ENCODE measurements at regions not wholly inside any gene's neighbourhood (a gene's known extent, or its start where the extent isn't known, plus 50 kb on each side); places are given as distances from the start of the nearest gene placed in this dataset.

GRCh38 chr13:108573455-108573854, 56.0 kb upstream of the MYO16 start:
- DNase-seq (ENCODE audit: low spot score in 2 of 2): no peak
- no peaks in the 10 kb centered on the region for H3K27me3 ChIP-seq
- H3K36me3 ChIP-seq: no peaks in the 10 kb centered on the region
- H3K27ac ChIP-seq: no peak overlapping the region
- no peak for TF ChIP-seq CTCF (IDR thresholded peaks at IDR 0.05)
- no peaks in the 10 kb centered on the region for H3K9me3 ChIP-seq
- intact Hi-C loops (cut with DNase I): no loop called here
- no peaks in the 10 kb centered on the region for H3K4me1 ChIP-seq
- H3K4me3 ChIP-seq: no peak overlapping the region

GRCh38 chr13:108574856-108575255, 54.6 kb upstream of the MYO16 start:
- H3K27ac ChIP-seq: no peak overlapping the region
- H3K9me3 ChIP-seq: no peaks in the 10 kb centered on the region
- intact Hi-C loops (cut with DNase I): no loop called here
- H3K36me3 ChIP-seq: no peaks in the 10 kb centered on the region
- TF ChIP-seq CTCF (IDR thresholded peaks at IDR 0.05): no peak
- no peaks in the 10 kb centered on the region for H3K4me1 ChIP-seq
- no peak overlapping the region for H3K4me3 ChIP-seq
- DNase-seq (ENCODE audit: low spot score in 2 of 2): no peak
- H3K27me3 ChIP-seq: no peaks in the 10 kb centered on the region

- Histone ChIP-seq H3K4me3 (no peak overlapping the region), H3K36me3 (no peaks in the 10 kb centered on the region), H3K27ac (no peak overlapping the region), H3K4me1 (no peaks in the 10 kb centered on the region), H3K9me3 (no peaks in the 10 kb centered on the region), H3K27me3 (no peaks in the 10 kb centered on the region)
- no peak for TF ChIP-seq CTCF (IDR thresholded peaks at IDR 0.05)
- DNase-seq (ENCODE audit: low spot score in 2 of 2): no peak
- intact Hi-C loops (cut with DNase I): no loop called here
Observed at GRCh38 chr13:108575430-108575829, 54.0 kb upstream of the MYO16 start.
